AG09319 (cell line): ENCODE measurements at regions not wholly inside any gene's neighbourhood (a gene's known extent, or its start where the extent isn't known, plus 50 kb on each side); places are given as distances from the start of the nearest gene placed in this dataset.

ENCODE experiments used
- DNase-seq: peaks from one replicate; pipeline ENCODE4 v3.0.0-alpha.2; 2010; ENCODE audit warnings: low read depth; ENCODE audit errors: extremely low read depth
- TF ChIP-seq, protein P1 (sequence below): IDR thresholded peaks from 2 replicates; pipeline ENCODE4 v1.5.1; 2011; ENCODE audit warnings: low read depth, mild to moderate bottlenecking, inconsistent platforms, low read length, moderate library complexity

DNA sequence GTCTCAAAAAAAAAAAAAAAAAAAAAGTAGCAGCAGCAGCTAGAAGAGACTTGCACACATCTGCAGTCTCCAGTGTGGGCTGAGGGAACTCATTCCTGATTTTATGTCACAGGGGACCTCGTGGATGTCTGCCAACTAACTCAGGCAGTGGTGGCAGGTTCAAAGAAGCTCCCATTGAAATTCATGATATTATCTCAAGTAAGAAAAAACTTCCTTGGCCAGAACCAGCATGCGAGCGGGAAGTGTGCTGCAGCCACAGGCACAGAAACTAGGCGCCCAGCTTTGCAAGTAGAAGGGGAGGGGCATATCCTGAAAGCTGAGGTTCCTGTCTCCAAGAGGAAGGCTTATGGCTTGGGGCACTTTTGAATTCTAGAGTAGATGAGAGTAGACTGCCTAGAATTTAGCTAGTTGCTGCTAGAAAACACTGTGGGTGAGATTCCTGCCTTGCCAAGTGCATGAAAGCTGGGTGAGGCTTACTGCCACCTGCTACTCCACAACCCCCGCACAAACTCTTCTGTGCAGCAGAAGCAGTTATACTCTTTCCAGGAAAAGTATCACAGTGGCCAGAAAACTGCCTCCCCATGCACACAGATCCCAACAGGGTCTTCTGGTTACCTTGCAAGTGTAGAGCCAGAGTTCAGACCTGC, 603.8 kb upstream of the CA10 start:
- DNase-seq, result no peak
- TF ChIP-seq, protein P1, sequence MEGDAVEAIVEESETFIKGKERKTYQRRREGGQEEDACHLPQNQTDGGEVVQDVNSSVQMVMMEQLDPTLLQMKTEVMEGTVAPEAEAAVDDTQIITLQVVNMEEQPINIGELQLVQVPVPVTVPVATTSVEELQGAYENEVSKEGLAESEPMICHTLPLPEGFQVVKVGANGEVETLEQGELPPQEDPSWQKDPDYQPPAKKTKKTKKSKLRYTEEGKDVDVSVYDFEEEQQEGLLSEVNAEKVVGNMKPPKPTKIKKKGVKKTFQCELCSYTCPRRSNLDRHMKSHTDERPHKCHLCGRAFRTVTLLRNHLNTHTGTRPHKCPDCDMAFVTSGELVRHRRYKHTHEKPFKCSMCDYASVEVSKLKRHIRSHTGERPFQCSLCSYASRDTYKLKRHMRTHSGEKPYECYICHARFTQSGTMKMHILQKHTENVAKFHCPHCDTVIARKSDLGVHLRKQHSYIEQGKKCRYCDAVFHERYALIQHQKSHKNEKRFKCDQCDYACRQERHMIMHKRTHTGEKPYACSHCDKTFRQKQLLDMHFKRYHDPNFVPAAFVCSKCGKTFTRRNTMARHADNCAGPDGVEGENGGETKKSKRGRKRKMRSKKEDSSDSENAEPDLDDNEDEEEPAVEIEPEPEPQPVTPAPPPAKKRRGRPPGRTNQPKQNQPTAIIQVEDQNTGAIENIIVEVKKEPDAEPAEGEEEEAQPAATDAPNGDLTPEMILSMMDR, result no peak

DNA sequence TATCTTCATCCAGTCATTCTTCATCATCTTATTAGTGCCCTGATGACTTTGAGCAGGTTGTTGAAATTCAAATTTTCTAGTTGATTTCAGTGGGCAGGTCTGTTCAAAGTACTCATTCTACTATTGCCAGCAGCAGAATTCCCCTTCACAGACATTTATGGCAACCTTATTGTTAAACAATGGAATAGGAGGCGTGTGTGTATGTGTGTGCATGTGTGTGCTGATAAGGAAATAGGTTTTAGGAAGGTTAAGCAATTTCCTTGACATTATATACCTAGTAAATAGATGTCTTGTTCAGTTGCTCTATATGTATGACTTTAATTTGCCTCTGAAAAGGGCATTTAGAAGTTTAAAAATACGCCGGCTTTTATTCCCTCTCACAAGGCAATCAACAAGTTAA, 601.4 kb upstream of the CA10 start:
- TF ChIP-seq, protein P1, result no peak
- no peak for DNase-seq

DNA sequence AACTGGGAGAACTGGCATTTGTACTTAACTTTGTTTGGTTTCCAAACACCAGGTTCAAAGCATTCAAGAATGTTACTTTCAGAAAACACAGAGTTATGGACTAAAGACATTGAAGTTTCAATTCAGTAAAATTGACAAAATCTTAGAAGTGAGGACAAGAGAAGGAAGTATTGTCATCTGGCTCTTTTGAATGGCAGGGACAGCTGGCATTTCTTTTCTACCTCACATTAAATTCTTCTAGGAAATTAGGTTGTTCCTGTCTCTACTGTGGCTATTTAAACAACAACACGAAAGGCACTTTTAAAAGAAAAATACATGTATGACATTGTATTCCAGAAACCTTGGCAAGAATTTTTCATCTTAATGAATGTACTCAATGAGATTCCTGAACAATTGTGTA, 600.0 kb upstream of the CA10 start:
- no peak for DNase-seq
- TF ChIP-seq, protein P1, result no peak

DNA sequence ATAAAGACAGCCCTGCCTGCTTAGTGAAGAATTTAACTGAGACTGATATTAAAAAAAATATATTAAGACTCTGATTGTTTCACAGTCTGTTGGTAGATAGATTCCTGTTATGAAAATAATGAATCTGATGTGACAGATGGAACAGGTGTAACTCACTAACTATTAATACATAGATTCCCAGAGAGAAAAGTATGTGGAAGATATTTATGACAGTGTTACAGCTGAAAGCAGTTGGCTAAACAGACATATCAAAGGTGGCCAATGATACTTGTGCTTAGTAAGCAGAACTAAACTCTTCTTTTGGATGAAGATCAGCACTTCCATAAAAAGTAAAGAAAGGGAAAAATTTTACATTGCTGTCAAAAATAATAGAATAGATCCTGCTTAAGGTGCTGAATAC, 598.2 kb upstream of the CA10 start:
- no peak for DNase-seq
- TF ChIP-seq, protein P1, result no peak

DNA sequence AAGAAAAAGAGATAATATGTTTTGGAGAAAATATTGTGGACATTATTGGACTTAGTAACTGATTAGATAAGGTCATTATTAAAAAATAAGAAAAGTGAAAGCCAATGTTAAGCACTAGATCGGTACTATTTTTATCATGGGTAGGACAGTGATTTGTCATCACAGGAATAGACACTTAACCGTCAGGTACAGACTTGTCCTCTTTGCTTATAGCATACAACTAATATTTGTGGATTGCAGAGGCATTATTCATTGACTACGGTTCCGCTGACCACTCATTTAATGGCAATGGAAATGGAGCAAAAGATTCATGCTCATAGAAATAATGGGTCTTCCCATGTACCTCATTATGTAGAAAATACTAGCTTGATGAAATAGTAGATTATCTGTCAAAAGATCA, 596.3 kb upstream of the CA10 start:
- DNase-seq, result no peak
- TF ChIP-seq, protein P1, result no peak

DNA sequence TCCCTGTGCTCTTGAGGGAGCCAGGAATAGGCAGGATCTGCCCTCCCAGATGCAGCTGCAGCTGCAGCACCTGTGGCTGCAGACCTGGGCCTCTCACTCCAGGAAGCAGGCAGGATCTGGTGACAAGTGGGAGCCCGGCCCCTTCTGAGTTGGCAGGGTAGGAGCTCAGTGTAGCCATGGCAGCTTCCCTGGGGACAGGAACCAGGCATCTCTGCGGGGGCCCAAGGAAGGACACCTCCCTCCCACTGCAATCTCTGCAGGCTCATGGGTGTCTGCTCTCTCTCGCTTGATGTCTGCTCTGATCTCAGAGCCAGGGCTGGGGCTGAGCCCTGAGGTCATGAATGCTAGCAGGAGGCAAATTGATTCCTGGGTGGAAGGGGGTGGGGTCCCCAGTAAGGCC, 592.5 kb upstream of the CA10 start:
- no peak for DNase-seq
- TF ChIP-seq, protein P1, result no peak

DNA sequence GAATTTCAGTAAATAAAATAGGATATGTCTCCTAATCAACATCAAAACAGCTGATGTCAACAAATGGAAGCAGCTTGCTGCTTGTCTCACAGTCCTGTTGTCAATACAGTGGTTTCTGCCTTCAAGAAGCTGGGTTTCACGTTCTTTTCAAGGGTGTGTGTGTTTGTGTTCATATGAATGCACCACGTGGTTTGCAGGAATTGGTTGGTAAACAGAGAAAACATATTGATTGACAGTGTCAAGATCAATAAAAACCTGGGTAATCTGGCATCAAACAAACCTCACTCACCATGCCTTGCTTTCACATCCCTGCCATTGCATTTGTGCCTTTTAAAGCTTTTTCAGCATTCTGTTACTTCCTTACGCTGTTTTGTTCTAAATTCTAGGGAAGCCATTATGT, 585.7 kb upstream of the CA10 start:
- no peak for DNase-seq
- TF ChIP-seq, protein P1, result no peak
